Esophagus muscularis mucosa (tissue), 4 donors: ENCODE measurements at regions not wholly inside any gene's neighbourhood (a gene's known extent, or its start where the extent isn't known, plus 50 kb on each side); places are given as distances from the start of the nearest gene placed in this dataset.
"Not testable (repeated sequence)": the region's sequence is repeated elsewhere in the genome, so short reads cannot be mapped to it uniquely, and the experiment has no call there.

Experiments used
- DNase-seq: peaks from one replicate; pipeline ENCODE4 v3.0.0-alpha.2; 2017; ENCODE audit errors: extremely low spot score
- H3K27ac ChIP-seq, 4 donors: fragments of 200-600 bp; sonication (generic); replicated peaks in 1 of 4; 1 replicate in 3 of 4; 2 replicates in 1 of 4; pipeline ENCODE4 v1.5.1; 2016 to 2019; ENCODE audit warnings: mild to moderate bottlenecking in 1 of 4
- H3K27me3 ChIP-seq, 4 donors: fragments of 200-600 bp; sonication (generic); one replicate each; pipeline versions ENCODE4 v1.5.1 to v1.6.0; 2016 to 2019
- H3K36me3 ChIP-seq, 4 donors: fragments of 200-600 bp; sonication (generic); one replicate each; pipeline ENCODE4 v1.5.1; 2016 to 2019
- H3K4me1 ChIP-seq, 4 donors: fragments of 200-600 bp; sonication (generic); one replicate each; pipeline ENCODE4 v1.5.1; 2016 to 2019
- H3K4me3 ChIP-seq, 4 donors: fragments of 200-600 bp; sonication (generic); 1 replicate in 2 of 4; 2 replicates in 2 of 4; pipeline ENCODE4 v1.5.1; 2016 to 2019; ENCODE audit warnings: mild to moderate bottlenecking in 4 of 4, moderate library complexity in 1 of 4
- H3K9me3 ChIP-seq, 4 donors: fragments of 200-600 bp; sonication (generic); 1 replicate in 3 of 4; 2 replicates in 1 of 4; pipeline ENCODE4 v1.5.1; 2016 to 2019
- CTCF ChIP-seq, 3 experiments: fragments of 200-600 bp in 2 of 3; fragments of 450-650 bp in 1 of 3; sonication (generic) in 2 of 3; IDR thresholded peaks; one replicate each; pipeline ENCODE4 v1.5.1; 2017 to 2019; ENCODE audit warnings: antibody characterized with exemption in 3 of 3, mild to moderate bottlenecking in 2 of 3, moderate library complexity in 1 of 3
- EP300 ChIP-seq: sonication (generic); formaldehyde crosslinking; IDR thresholded peaks from one replicate; pipeline ENCODE4 v1.6.1; 2017; ENCODE audit warnings: antibody characterized with exemption
- POLR2A ChIP-seq: fragments of 450-650 bp; IDR thresholded peaks from one replicate; pipeline ENCODE4 v1.6.1; 2017; ENCODE audit warnings: antibody characterized with exemption, moderate library complexity, mild to moderate bottlenecking, low read depth
- POLR2AphosphoS5 ChIP-seq, 2 donors: sonication (generic); formaldehyde crosslinking; IDR thresholded peaks; one replicate each; pipeline ENCODE4 v1.6.1; 2017; ENCODE audit warnings: antibody characterized with exemption in 2 of 2
- WGBS: methylation state at CpG from one replicate; pipeline ENCODE4 v1.1.5; 2018; 5-methylcytosine and 5-hydroxymethylcytosine counted together
- intact Hi-C: fragments of 100-400 bp; cut with DNase I; formaldehyde crosslinking; loops from one replicate; pipeline ENCODE4 v1.15.1; 2023

GRCh38 chr17:22304667-22305303, 612.5 kb downstream of the KCNJ18 start:
- 83% methylated on average over 30 of the region's 31 CpGs for WGBS
- DNase-seq, result peak; percentile 57
- Histone ChIP-seq H3K9me3 (peaks cover 0 to 11% (median 2%) of the 10 kb centered on the region in 4 donors), H3K27me3 (no peaks in the 10 kb centered on the region), H3K4me3 (no peak overlapping the region), H3K4me1 (no peaks in the 10 kb centered on the region), H3K36me3 (no peaks in the 10 kb centered on the region), H3K27ac (no peak overlapping the region)
- TF ChIP-seq EP300, result no peak
- TF ChIP-seq CTCF (IDR thresholded peaks at IDR 0.05), result no peak
- intact Hi-C loops, result no loop called here

- 89% methylated on average over 32 of the region's 32 CpGs for WGBS
- DNase-seq, result peak; percentile 79
- H3K9me3 ChIP-seq, result peaks cover 0 to 6% (median 2%) of the 10 kb centered on the region in 4 donors
- no peaks in the 10 kb centered on the region for H3K36me3 ChIP-seq
- TF ChIP-seq EP300 (no peak), POLR2AphosphoS5 (IDR thresholded peaks at IDR 0.05) (no peak), POLR2A (no peak), CTCF (IDR thresholded peaks at IDR 0.05) (no peak)
- no peaks in the 10 kb centered on the region for H3K27me3 ChIP-seq
- no peak overlapping the region for H3K4me3 ChIP-seq
- no peaks in the 10 kb centered on the region for H3K4me1 ChIP-seq
- intact Hi-C loops, result no loop called here
- H3K27ac ChIP-seq, result no peak overlapping the region
Measured at GRCh38 chr17:22305356-22306071, 613.2 kb downstream of the KCNJ18 start.

DNA sequence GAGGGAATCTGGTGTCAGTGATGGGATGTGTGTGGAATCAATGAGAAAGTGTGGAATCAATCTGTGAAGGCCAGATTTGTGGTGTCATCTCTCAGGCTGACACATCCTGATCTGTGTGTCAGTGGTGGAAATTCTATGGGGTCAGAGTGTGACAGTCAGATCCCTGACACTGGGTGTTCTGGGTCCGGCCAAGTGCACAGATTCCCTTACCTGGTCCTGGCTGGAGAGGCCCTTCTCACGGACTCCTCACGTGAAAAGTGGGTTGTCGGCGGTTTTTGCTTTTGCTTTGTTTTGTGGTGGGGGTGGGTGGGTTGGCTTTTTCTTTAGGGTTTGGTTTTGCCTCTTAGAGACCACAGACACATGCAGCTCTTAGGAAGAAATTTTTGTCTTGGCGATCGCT, 618.0 kb downstream of the KCNJ18 start:
- H3K27me3 ChIP-seq, H3K27ac ChIP-seq, H3K4me3 ChIP-seq, H3K36me3 ChIP-seq, intact Hi-C loops, H3K4me1 ChIP-seq, H3K9me3 ChIP-seq: not testable (repeated sequence)
- peak; percentile 7 for DNase-seq
- 69% methylated on average over 7 of the region's 7 CpGs for WGBS

- no peaks in the 10 kb centered on the region for H3K27me3 ChIP-seq
- intact Hi-C loops, result no loop called here
- H3K4me3 ChIP-seq, result no peak overlapping the region
- H3K4me1 ChIP-seq, result no peaks in the 10 kb centered on the region
- H3K27ac ChIP-seq, result no peak overlapping the region
- no peaks in the 10 kb centered on the region for H3K9me3 ChIP-seq
- H3K36me3 ChIP-seq, result no peaks in the 10 kb centered on the region
- WGBS, result 60% methylated on average over 26 of the region's 26 CpGs
- TF ChIP-seq CTCF (IDR thresholded peaks at IDR 0.05), result no peak
- TF ChIP-seq POLR2A, result no peak
- TF ChIP-seq EP300, result no peak
- no peak for TF ChIP-seq POLR2AphosphoS5 (IDR thresholded peaks at IDR 0.05)
- peak; percentile 68 for DNase-seq
Measured at GRCh38 chr17:22310717-22311686, 618.7 kb downstream of the KCNJ18 start.

DNA sequence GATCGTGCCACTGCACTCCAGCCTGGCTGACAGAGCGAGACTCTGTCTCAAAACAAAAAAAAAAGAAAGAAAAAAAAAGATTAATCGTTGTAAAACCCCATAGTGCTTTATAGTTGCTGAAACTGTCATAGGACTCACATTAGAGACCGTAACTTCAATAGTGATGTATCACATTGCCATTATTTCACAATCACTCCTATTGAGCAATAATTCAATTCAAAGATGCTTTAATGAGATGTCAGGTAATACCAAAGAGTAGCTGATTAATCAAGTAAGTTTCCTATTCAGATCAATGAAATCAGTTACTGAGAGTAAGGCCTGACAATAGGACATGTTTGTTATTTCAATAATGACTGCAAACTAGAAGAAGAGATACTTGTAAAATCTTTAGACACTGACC, 628.7 kb downstream of the KCNJ18 start:
- H3K27ac ChIP-seq, intact Hi-C loops, H3K4me1 ChIP-seq, DNase-seq, H3K4me3 ChIP-seq, H3K9me3 ChIP-seq, H3K36me3 ChIP-seq, H3K27me3 ChIP-seq: not testable (repeated sequence)
- WGBS, result 67% methylated on average over 4 of the region's 4 CpGs

DNA sequence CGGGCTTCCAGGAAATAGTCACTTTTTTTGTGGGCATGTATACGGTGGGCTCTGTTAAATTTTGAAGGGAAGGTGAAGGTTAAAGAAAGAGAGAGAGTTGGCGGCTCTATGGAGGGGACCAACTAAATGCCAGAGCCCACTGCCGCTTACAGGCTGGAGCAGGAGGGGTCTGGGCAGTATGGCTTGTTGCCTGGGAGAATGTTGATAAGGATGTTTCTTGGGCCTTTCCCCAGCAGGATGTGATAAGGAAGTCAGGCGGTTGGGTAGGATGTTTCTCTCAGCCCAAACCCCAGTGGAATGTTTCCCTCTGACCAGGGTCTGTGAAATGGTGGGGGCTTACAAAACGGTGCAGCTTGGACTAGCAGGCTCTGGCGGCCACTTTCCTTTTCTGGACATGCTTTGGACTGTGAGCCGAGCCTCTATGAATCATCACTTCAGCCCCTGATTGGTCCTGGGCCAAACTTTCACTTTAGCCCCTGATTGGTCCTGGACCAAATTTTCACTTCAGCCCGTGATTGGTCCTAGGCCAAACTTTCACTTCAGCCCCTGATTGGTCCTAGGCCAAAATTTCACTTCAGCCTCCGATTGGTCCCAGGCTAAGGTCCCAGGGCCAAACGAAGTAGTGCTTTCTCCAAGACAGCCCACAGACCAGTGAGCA, 630.7 kb downstream of the KCNJ18 start:
- H3K4me1 ChIP-seq, H3K27ac ChIP-seq, intact Hi-C loops, DNase-seq, H3K9me3 ChIP-seq, H3K4me3 ChIP-seq, H3K36me3 ChIP-seq, H3K27me3 ChIP-seq: not testable (repeated sequence)
- WGBS, result 74% methylated on average over 11 of the region's 11 CpGs
